H9 (cell line): ENCODE measurements at regions not wholly inside any gene's neighbourhood (a gene's known extent, or its start where the extent isn't known, plus 50 kb on each side); places are given as distances from the start of the nearest gene placed in this dataset.

Experiments used
- DNase-seq: peaks from one replicate; pipeline ENCODE4 v3.0.0-alpha.2; 2017
- H2AFZ ChIP-seq: one replicate; pipeline ENCODE4 v1.6.1; 2013; ENCODE audit warnings: mild to moderate bottlenecking, low read length, control low read depth, moderate library complexity
- H2AK5ac ChIP-seq: 2 replicates; pipeline ENCODE4 v1.6.1; 2013; ENCODE audit warnings: low read length, control low read depth, mixed read lengths; ENCODE audit not compliant: insufficient read length
- H2BK120ac ChIP-seq: one replicate; pipeline ENCODE4 v1.6.1; 2013; ENCODE audit warnings: low read depth, mild to moderate bottlenecking, low read length, control low read depth, inconsistent platforms; ENCODE audit not compliant: poor library complexity, severe bottlenecking
- H2BK12ac ChIP-seq: 2 replicates; pipeline ENCODE4 v1.6.1; 2013; ENCODE audit warnings: low read length, control low read depth, mixed read lengths, low read depth; ENCODE audit not compliant: insufficient read length
- H2BK15ac ChIP-seq: 2 replicates; pipeline ENCODE4 v1.6.1; 2013; ENCODE audit warnings: low read depth, low read length, control low read depth
- H2BK20ac ChIP-seq: one replicate; pipeline ENCODE4 v1.6.1; 2013; ENCODE audit warnings: low read depth, mild to moderate bottlenecking, low read length, control low read depth, inconsistent platforms; ENCODE audit not compliant: poor library complexity, severe bottlenecking
- H2BK5ac ChIP-seq: 2 replicates; pipeline ENCODE4 v1.6.1; 2013; ENCODE audit warnings: low read length, control low read depth, mixed read lengths; ENCODE audit not compliant: insufficient read length
- H3K14ac ChIP-seq: 2 replicates; pipeline ENCODE4 v1.6.1; 2013; ENCODE audit warnings: low read length, control low read depth; ENCODE audit not compliant: insufficient read depth
- H3K18ac ChIP-seq: 2 replicates; pipeline ENCODE4 v1.6.1; 2013; ENCODE audit warnings: low read depth, mild to moderate bottlenecking, mixed read lengths, low read length, control low read depth; ENCODE audit not compliant: insufficient read length
- H3K23ac ChIP-seq: 2 replicates; pipeline ENCODE4 v1.6.1; 2013; ENCODE audit warnings: low read length, control low read depth, mixed read lengths, low read depth; ENCODE audit not compliant: insufficient read length
- H3K23me2 ChIP-seq: 2 replicates; pipeline ENCODE4 v1.6.1; 2013; ENCODE audit warnings: low read depth, mild to moderate bottlenecking, mixed read lengths, low read length, control low read depth; ENCODE audit not compliant: insufficient read length, poor library complexity, severe bottlenecking
- H3K27ac ChIP-seq: 2 replicates; pipeline ENCODE4 v1.5.1; 2013; ENCODE audit warnings: low read length, control low read depth, mixed read lengths, low read depth; ENCODE audit not compliant: insufficient read length
- H3K27me3 ChIP-seq: 2 replicates; pipeline ENCODE4 v1.6.1; 2013; ENCODE audit warnings: low read length, control low read depth, inconsistent platforms; ENCODE audit not compliant: insufficient read depth
- H3K4ac ChIP-seq: 2 replicates; pipeline ENCODE4 v1.6.1; 2013; ENCODE audit warnings: low read depth, mild to moderate bottlenecking, control low read depth, inconsistent platforms, low read length, moderate library complexity
- H3K4me1 ChIP-seq: 2 replicates; pipeline ENCODE4 v1.6.1; 2013; ENCODE audit warnings: low read length, control low read depth, inconsistent platforms; ENCODE audit not compliant: insufficient read depth
- H3K4me2 ChIP-seq: 2 replicates; pipeline ENCODE4 v1.6.1; 2013; ENCODE audit warnings: low read length, control low read depth, mixed read lengths; ENCODE audit not compliant: insufficient read length, insufficient read depth
- H3K56ac ChIP-seq: 2 replicates; pipeline ENCODE4 v1.6.1; 2013; ENCODE audit warnings: low read depth, mild to moderate bottlenecking, mixed read lengths, low read length, control low read depth; ENCODE audit not compliant: insufficient read length
- H3K79me1 ChIP-seq: 2 replicates; pipeline ENCODE4 v1.6.1; 2013; ENCODE audit warnings: low read depth, mild to moderate bottlenecking, moderate library complexity, low read length, control low read depth, inconsistent platforms; ENCODE audit not compliant: insufficient read depth, poor library complexity, severe bottlenecking
- H3K79me2 ChIP-seq: 2 replicates; pipeline ENCODE4 v1.6.1; 2013; ENCODE audit warnings: low read length, control low read depth, inconsistent platforms; ENCODE audit not compliant: insufficient read depth
- H3K9ac ChIP-seq: 2 replicates; pipeline ENCODE4 v1.6.1; 2013; ENCODE audit warnings: low read length, control low read depth, mixed read lengths; ENCODE audit not compliant: insufficient read length; ENCODE audit errors: extremely low read depth
- H3K9me3 ChIP-seq: one replicate; pipeline ENCODE4 v1.6.1; 2013; ENCODE audit warnings: low read depth, low read length, inconsistent platforms; ENCODE audit not compliant: control insufficient read depth
- H3T11ph ChIP-seq: one replicate; pipeline ENCODE4 v1.6.1; 2013; ENCODE audit warnings: mild to moderate bottlenecking, low read length, control low read depth, inconsistent platforms
- H4K20me1 ChIP-seq: one replicate; pipeline ENCODE4 v1.6.1; 2013; ENCODE audit not compliant: control insufficient read depth, insufficient read length, insufficient read depth
- H4K5ac ChIP-seq: 2 replicates; pipeline ENCODE4 v1.6.1; 2013; ENCODE audit warnings: low read depth, mild to moderate bottlenecking, mixed read lengths, low read length, control low read depth; ENCODE audit not compliant: insufficient read length
- H4K8ac ChIP-seq: replicated peaks from 2 replicates; pipeline ENCODE4 v1.6.1; 2013; ENCODE audit warnings: low read length, control low read depth, mixed read lengths, low read depth; ENCODE audit not compliant: insufficient read length
- H4K91ac ChIP-seq: 2 replicates; pipeline ENCODE4 v1.6.1; 2013; ENCODE audit warnings: low read depth, mild to moderate bottlenecking, moderate library complexity, mixed read lengths, low read length, control low read depth; ENCODE audit not compliant: insufficient read length
- H3K27ac Mint-ChIP-seq, 3 experiments: 2 replicates in 2 of 3; 3 replicates in 1 of 3; pipeline ENCODE4 v1.8.0; 2020 to 2021; ENCODE audit warnings: mixed read lengths in 3 of 3, mild to moderate bottlenecking in 1 of 3, moderate library complexity in 1 of 3
- H3K27me3 Mint-ChIP-seq: 2 replicates; pipeline ENCODE4 v1.8.0; 2021; ENCODE audit warnings: low read depth, mild to moderate bottlenecking, moderate library complexity, mixed read lengths
- H3K36me3 Mint-ChIP-seq, 3 experiments: 2 replicates in 2 of 3; 3 replicates in 1 of 3; pipeline ENCODE4 v1.8.0; 2020 to 2021; ENCODE audit warnings: low read depth in 3 of 3, mixed read lengths in 3 of 3; ENCODE audit not compliant: insufficient read depth in 1 of 3
- H3K4me1 Mint-ChIP-seq, 2 experiments: 2 replicates each; pipeline ENCODE4 v1.8.0; 2020; ENCODE audit warnings: mixed read lengths in 2 of 2
- H3K4me3 Mint-ChIP-seq, 2 experiments: 2 replicates in 1 of 2; 3 replicates in 1 of 2; pipeline ENCODE4 v1.8.0; 2020 to 2021; ENCODE audit warnings: mild to moderate bottlenecking in 2 of 2, mixed read lengths in 2 of 2, moderate library complexity in 1 of 2
- H3K9me3 Mint-ChIP-seq, 2 experiments: 2 replicates in 1 of 2; 3 replicates in 1 of 2; pipeline ENCODE4 v1.8.0; 2020; ENCODE audit warnings: mild to moderate bottlenecking in 2 of 2, mixed read lengths in 2 of 2, moderate library complexity in 1 of 2
- WGBS: extraction: QIAGEN DNeasy Blood & Tissue Kit; methylation state at CpG from one replicate; pipeline ENCODE4 v1.1.7; 2013; ENCODE audit warnings: missing lambda C conversion rate, low lambda C conversion rate, mixed read lengths; ENCODE audit not compliant: insufficient read length; ENCODE audit errors: extremely low coverage; 5-methylcytosine and 5-hydroxymethylcytosine counted together
- TF ChIP-seq, protein P1 (sequence below): fragments of 200-600 bp; sonication (generic); conservative IDR thresholded peaks from 3 replicates; pipeline ENCODE4 v1.8.0; 2021; ENCODE audit warnings: antibody characterized with exemption, mild to moderate bottlenecking

DNA sequence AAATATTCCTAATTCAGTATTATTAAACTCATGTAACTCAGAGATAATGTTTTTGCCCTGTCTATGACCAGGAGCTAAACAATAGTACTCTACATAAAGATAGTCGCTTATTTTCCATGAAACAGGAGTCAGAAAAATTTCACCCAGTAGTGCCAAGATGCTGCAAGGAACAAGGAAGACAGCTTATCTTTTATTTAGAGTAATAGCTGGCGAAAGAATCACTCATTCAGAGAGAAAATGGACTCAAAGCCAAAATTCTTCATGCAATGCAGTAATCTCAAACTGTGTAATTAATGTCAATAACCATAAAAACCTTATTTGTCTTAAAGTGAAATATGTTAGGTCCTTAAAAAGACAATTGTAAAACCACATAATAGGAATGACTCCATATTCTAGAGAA is 477.8 kb downstream of the ANKRD50 start:
- Histone ChIP-seq H4K8ac (no peak overlapping the region), H2BK12ac (no peak overlapping the region), H4K91ac (no peak overlapping the region), H3K23ac (no peak overlapping the region), H2BK120ac (no peak overlapping the region), H2AFZ (no peak overlapping the region), H3K79me1 (no peaks in the 10 kb centered on the region), H3K9me3 (no peaks in the 10 kb centered on the region), H3K9ac (no peak overlapping the region), H3T11ph (no peak overlapping the region), H3K14ac (no peak overlapping the region), H3K79me2 (no peaks in the 10 kb centered on the region), H2BK5ac (no peak overlapping the region), H2BK20ac (no peak overlapping the region), H2BK15ac (no peak overlapping the region), H3K18ac (no peak overlapping the region), H4K20me1 (no peaks in the 10 kb centered on the region), H3K4ac (no peak overlapping the region), H3K4me1 (no peaks in the 10 kb centered on the region), H3K27me3 (no peaks in the 10 kb centered on the region), H2AK5ac (no peak overlapping the region), H3K27ac (no peak overlapping the region), H4K5ac (no peak overlapping the region), H3K23me2 (no peaks in the 10 kb centered on the region), H3K56ac (no peak overlapping the region), H3K4me2 (no peak overlapping the region)
- WGBS = no CpG with 5 or more reads among the region's 2 CpGs
- Mint-ChIP-seq H3K9me3 (peaks cover 2 to 4% of the 10 kb centered on the region in 2 experiments; a peak in 3 of 5 replicates), H3K27ac (no peak overlapping the region), H3K4me3 (no peak overlapping the region), H3K36me3 (peaks cover 2 to 3% (median 2%) of the 10 kb centered on the region in 3 experiments; a peak in 4 of 7 replicates), H3K27me3 (no peaks in the 10 kb centered on the region), H3K4me1 (peaks cover 0 to 3% of the 10 kb centered on the region in 2 experiments; a peak in 1 of 4 replicates)
- DNase-seq = no peak
- TF ChIP-seq, protein P1, sequence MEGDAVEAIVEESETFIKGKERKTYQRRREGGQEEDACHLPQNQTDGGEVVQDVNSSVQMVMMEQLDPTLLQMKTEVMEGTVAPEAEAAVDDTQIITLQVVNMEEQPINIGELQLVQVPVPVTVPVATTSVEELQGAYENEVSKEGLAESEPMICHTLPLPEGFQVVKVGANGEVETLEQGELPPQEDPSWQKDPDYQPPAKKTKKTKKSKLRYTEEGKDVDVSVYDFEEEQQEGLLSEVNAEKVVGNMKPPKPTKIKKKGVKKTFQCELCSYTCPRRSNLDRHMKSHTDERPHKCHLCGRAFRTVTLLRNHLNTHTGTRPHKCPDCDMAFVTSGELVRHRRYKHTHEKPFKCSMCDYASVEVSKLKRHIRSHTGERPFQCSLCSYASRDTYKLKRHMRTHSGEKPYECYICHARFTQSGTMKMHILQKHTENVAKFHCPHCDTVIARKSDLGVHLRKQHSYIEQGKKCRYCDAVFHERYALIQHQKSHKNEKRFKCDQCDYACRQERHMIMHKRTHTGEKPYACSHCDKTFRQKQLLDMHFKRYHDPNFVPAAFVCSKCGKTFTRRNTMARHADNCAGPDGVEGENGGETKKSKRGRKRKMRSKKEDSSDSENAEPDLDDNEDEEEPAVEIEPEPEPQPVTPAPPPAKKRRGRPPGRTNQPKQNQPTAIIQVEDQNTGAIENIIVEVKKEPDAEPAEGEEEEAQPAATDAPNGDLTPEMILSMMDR = no peak
